Transverse colon (tissue), 4 donors: ENCODE measurements at regions not wholly inside any gene's neighbourhood (a gene's known extent, or its start where the extent isn't known, plus 50 kb on each side); places are given as distances from the start of the nearest gene placed in this dataset.

Experiments
- DNase-seq: peaks from one replicate; pipeline ENCODE4 v3.0.0-alpha.2; 2019
- H3K27ac ChIP-seq, 4 donors: fragments of 200-600 bp; sonication (generic); 2 replicates each; pipeline ENCODE4 v1.5.1; 2016 to 2018; ENCODE audit warnings: inconsistent platforms in 4 of 4
- H3K27me3 ChIP-seq: fragments of 200-600 bp; sonication (generic); 2 replicates; pipeline ENCODE4 v1.5.1; 2017; ENCODE audit warnings: inconsistent platforms
- H3K36me3 ChIP-seq, 4 donors: fragments of 200-600 bp; sonication (generic); 2 replicates each; pipeline ENCODE4 v1.5.1; 2017 to 2019; ENCODE audit warnings: inconsistent platforms in 4 of 4
- H3K4me1 ChIP-seq, 4 donors: fragments of 200-600 bp; sonication (generic); 2 replicates each; pipeline ENCODE4 v1.5.1; 2017 to 2020; ENCODE audit warnings: inconsistent platforms in 4 of 4
- H3K4me3 ChIP-seq, 4 donors: fragments of 200-600 bp; sonication (generic); 1 replicate in 1 of 4; 2 replicates in 3 of 4; pipeline versions ENCODE4 v1.5.1 to v1.6.1; 2017 to 2019; ENCODE audit warnings: inconsistent platforms in 4 of 4
- H3K9me3 ChIP-seq, 2 donors: fragments of 200-600 bp; sonication (generic); 2 replicates each; pipeline ENCODE4 v1.5.1; 2017 to 2019; ENCODE audit warnings: inconsistent platforms in 2 of 2
- CTCF ChIP-seq, 5 experiments: fragments of 200-600 bp in 3 of 5; fragments of 450-650 bp in 2 of 5; sonication (generic) in 3 of 5; IDR thresholded peaks; 1 replicate in 2 of 5; 2 replicates in 3 of 5; pipeline ENCODE4 v1.5.1; 2016 to 2017; ENCODE audit warnings: antibody characterized with exemption in 5 of 5, inconsistent platforms in 3 of 5, mild to moderate bottlenecking in 2 of 5, moderate library complexity in 1 of 5
- EP300 ChIP-seq: sonication (generic); formaldehyde crosslinking; IDR thresholded peaks from one replicate; pipeline ENCODE4 v1.6.1; 2017; ENCODE audit warnings: antibody characterized with exemption, low read depth
- POLR2A ChIP-seq: fragments of 450-650 bp; IDR thresholded peaks from one replicate; pipeline ENCODE4 v1.6.1; 2016; ENCODE audit warnings: antibody characterized with exemption, mild to moderate bottlenecking, moderate library complexity
- POLR2AphosphoS5 ChIP-seq, 3 donors: sonication (generic); formaldehyde crosslinking; IDR thresholded peaks; one replicate each; pipeline ENCODE4 v1.6.1; 2016; ENCODE audit warnings: antibody characterized with exemption in 3 of 3
- WGBS, 2 donors: methylation state at CpG; one replicate each; pipeline ENCODE4 v1.1.5; 2018; ENCODE audit warnings: low coverage in 1 of 2; 5-methylcytosine and 5-hydroxymethylcytosine counted together
- in situ Hi-C, 4 donors: fragments of 200-750 bp; cut with MboI; loops; one replicate each; pipeline versions ENCODE4 v1.15.0 to v1.15.1; 2017; ENCODE audit warnings: low sequenced_read_pairs in 3 of 4, low pct_ligation_motif_present in 1 of 4, low pct_unique_long_range_greater_than_20kb in 1 of 4
- intact Hi-C: fragments of 100-400 bp; cut with DNase I; formaldehyde crosslinking; loops from one replicate; pipeline ENCODE4 v1.15.1; 2023; ENCODE audit warnings: low total_unique reads

- in situ Hi-C loops (no loop called here), intact Hi-C loops (no loop called here)
- Histone ChIP-seq H3K27me3 (no peaks in the 10 kb centered on the region), H3K27ac (no peak overlapping the region), H3K9me3 (no peaks in the 10 kb centered on the region), H3K4me1 (no peaks in the 10 kb centered on the region), H3K4me3 (no peak overlapping the region), H3K36me3 (no peaks in the 10 kb centered on the region)
- DNase-seq, result no peak
- WGBS, 2 donors, result 47 to 71% methylated on average over 1 of the region's 1 CpG
- TF ChIP-seq EP300 (no peak), POLR2A (no peak), CTCF (IDR thresholded peaks at IDR 0.05) (no peak), POLR2AphosphoS5 (IDR thresholded peaks at IDR 0.05) (no peak)
These were observed 522.5 kb downstream of the SMARCA1 start for GRCh38 chrX:129000797-129001196.

GRCh38 chrX:129000018-129000417 is 523.3 kb downstream of the SMARCA1 start:
- DNase-seq, result no peak
- TF ChIP-seq EP300, result no peak
- TF ChIP-seq POLR2A, result no peak
- TF ChIP-seq POLR2AphosphoS5 (IDR thresholded peaks at IDR 0.05), result no peak
- TF ChIP-seq CTCF (IDR thresholded peaks at IDR 0.05), result no peak
- Histone ChIP-seq H3K27me3 (no peaks in the 10 kb centered on the region), H3K27ac (no peak overlapping the region), H3K36me3 (no peaks in the 10 kb centered on the region), H3K4me3 (no peak overlapping the region), H3K9me3 (no peaks in the 10 kb centered on the region), H3K4me1 (no peaks in the 10 kb centered on the region)
- in situ Hi-C loops (no loop called here), intact Hi-C loops (no loop called here)
- 42 to 50% methylated on average over 1 to 3 of the region's 3 CpGs for WGBS, 2 donors

- Histone ChIP-seq H3K4me1 (no peaks in the 10 kb centered on the region), H3K4me3 (no peak overlapping the region), H3K27ac (no peak overlapping the region), H3K27me3 (no peaks in the 10 kb centered on the region), H3K9me3 (no peaks in the 10 kb centered on the region), H3K36me3 (no peaks in the 10 kb centered on the region)
- TF ChIP-seq POLR2AphosphoS5 (IDR thresholded peaks at IDR 0.05), result no peak
- TF ChIP-seq POLR2A, result no peak
- TF ChIP-seq EP300, result no peak
- TF ChIP-seq CTCF (IDR thresholded peaks at IDR 0.05), result no peak
- intact Hi-C loops (no loop called here), in situ Hi-C loops (loop anchor here in 1 of 4 donors (25.0 kb wide), 1 partner anchor 530 kb away; no protein-coding TSS in a partner anchor)
- DNase-seq, result no peak
- WGBS, 2 donors, result 54% methylated on average over 4 of the region's 4 CpGs; no CpG with 5 or more reads in 1 of the 2 donors
These were observed 531.0 kb downstream of the SMARCA1 start for GRCh38 chrX:128992107-128992971.

- no peak for TF ChIP-seq EP300
- TF ChIP-seq POLR2AphosphoS5 (IDR thresholded peaks at IDR 0.05), result no peak
- peak; percentile 54 to 58 (median 56) for TF ChIP-seq CTCF (IDR thresholded peaks at IDR 0.05)
- TF ChIP-seq POLR2A, result no peak
- Histone ChIP-seq H3K9me3 (no peaks in the 10 kb centered on the region), H3K27ac (no peak overlapping the region), H3K36me3 (no peaks in the 10 kb centered on the region), H3K27me3 (no peaks in the 10 kb centered on the region), H3K4me1 (no peaks in the 10 kb centered on the region), H3K4me3 (no peak overlapping the region)
- DNase-seq, result peak; percentile 39
- 7% methylated on average over 6 of the region's 6 CpGs; no CpG with 5 or more reads in 1 of the 2 donors for WGBS, 2 donors
- intact Hi-C loops, result no loop called here
- in situ Hi-C loops, result loop anchor here in 1 of 4 donors (25.0 kb wide), 1 partner anchor 513 kb away; no protein-coding TSS in a partner anchor
These were observed 547.5 kb downstream of the SMARCA1 start for GRCh38 chrX:128975745-128976144.
